ENCODE measurements at regions not wholly inside any gene's neighbourhood (a gene's known extent, or its start where the extent isn't known, plus 50 kb on each side); places are given as distances from the start of the nearest gene placed in this dataset.
A peak's percentile ranks its signal among the peaks of the same experiment; 100 is the strongest.

GRCh38 chr13:105285526-105285925 is 1249.9 kb downstream of the EFNB2 start:
- no peaks in the 10 kb centered on the region for H3K79me1 ChIP-seq (ENCODE audit: low read depth, low read length)

GRCh38 chr13:105282406-105283285 is 1252.8 kb downstream of the EFNB2 start:
- Histone ChIP-seq H2BK120ac (ENCODE audit: low read depth, low read length) (no peak overlapping the region), H3K9me3 (replicated peaks in 1 of 2; ENCODE audit: control insufficient read depth in 2 of 2, insufficient read depth in 1 of 2, low read depth in 1 of 2, low read length in 2 of 2) (no peaks in the 10 kb centered on the region), H2BK12ac (ENCODE audit: low read length) (no peak overlapping the region), H2AFZ (ENCODE audit: low read length) (peak overlapping the region; percentile 75), H3K79me1 (ENCODE audit: low read depth, low read length) (no peaks in the 10 kb centered on the region), H3K36me3 (replicated peaks in 1 of 2; ENCODE audit: control insufficient read depth in 2 of 2, insufficient read depth in 2 of 2, low read length in 2 of 2) (no peaks in the 10 kb centered on the region), H2BK5ac (ENCODE audit: low read length) (no peak overlapping the region), H3K27me3 (ENCODE audit: control insufficient read depth in 3 of 3, insufficient read depth in 3 of 3, low read depth in 1 of 3, low read length in 3 of 3) (no peaks in the 10 kb centered on the region), H3K14ac (ENCODE audit: low read length) (no peak overlapping the region), H2AK5ac (ENCODE audit: low read depth, low read length) (no peak overlapping the region), H3K27ac (replicated peaks; ENCODE audit: low read length) (no peak overlapping the region), H3K4ac (ENCODE audit: low read length) (no peak overlapping the region), H3K4me3 (ENCODE audit: low read length in 2 of 2) (peak overlapping the region in 1 of 2 donors; percentile 24), H3K23ac (ENCODE audit: low read depth, low read length, poor library complexity) (no peak overlapping the region), H2BK15ac (ENCODE audit: low read length) (no peak overlapping the region), H4K91ac (ENCODE audit: low read depth, low read length, poor library complexity) (no peak overlapping the region), H3K4me1 (ENCODE audit: control insufficient read depth in 2 of 2, insufficient read depth in 1 of 2, low read depth in 1 of 2, low read length in 2 of 2) (peaks cover 21 to 35% of the 10 kb centered on the region in 2 donors), H3K18ac (ENCODE audit: low read length) (no peak overlapping the region), H4K8ac (ENCODE audit: low read depth, low read length) (no peak overlapping the region), H3K9ac (ENCODE audit: low read depth, low read length, poor library complexity) (no peak overlapping the region), H3K4me2 (ENCODE audit: insufficient read depth, low read length, poor library complexity, severe bottlenecking) (no peak overlapping the region)
- DNase-seq (ENCODE audit: low spot score), result peak; percentile 49
- WGBS, 2 donors (ENCODE audit: extremely low coverage in 2 of 2, insufficient read length in 2 of 2, insufficient replicate concordance in 1 of 2), result no CpG with 5 or more reads among the region's 14 CpGs

More at GRCh38 chr13:105285526-105285925, 1249.9 kb downstream of the EFNB2 start:
- Histone ChIP-seq H2AK5ac (ENCODE audit: low read depth, low read length) (no peak overlapping the region), H2BK12ac (ENCODE audit: low read length) (no peak overlapping the region), H4K8ac (ENCODE audit: low read depth, low read length) (no peak overlapping the region), H3K14ac (ENCODE audit: low read length) (no peak overlapping the region), H4K91ac (ENCODE audit: low read depth, low read length, poor library complexity) (no peak overlapping the region), H3K4ac (ENCODE audit: low read length) (no peak overlapping the region), H2AFZ (ENCODE audit: low read length) (peak overlapping the region; percentile 36), H3K4me1 (ENCODE audit: control insufficient read depth in 2 of 2, insufficient read depth in 1 of 2, low read depth in 1 of 2, low read length in 2 of 2) (peaks cover 15 to 31% of the 10 kb centered on the region in 2 donors), H2BK5ac (ENCODE audit: low read length) (no peak overlapping the region), H3K36me3 (replicated peaks in 1 of 2; ENCODE audit: control insufficient read depth in 2 of 2, insufficient read depth in 2 of 2, low read length in 2 of 2) (no peaks in the 10 kb centered on the region), H3K27ac (replicated peaks; ENCODE audit: low read length) (no peak overlapping the region), H3K4me2 (ENCODE audit: insufficient read depth, low read length, poor library complexity, severe bottlenecking) (no peak overlapping the region), H3K18ac (ENCODE audit: low read length) (no peak overlapping the region), H2BK15ac (ENCODE audit: low read length) (no peak overlapping the region), H2BK120ac (ENCODE audit: low read depth, low read length) (no peak overlapping the region), H3K9me3 (replicated peaks in 1 of 2; ENCODE audit: control insufficient read depth in 2 of 2, insufficient read depth in 1 of 2, low read depth in 1 of 2, low read length in 2 of 2) (no peaks in the 10 kb centered on the region), H3K27me3 (ENCODE audit: control insufficient read depth in 3 of 3, insufficient read depth in 3 of 3, low read depth in 1 of 3, low read length in 3 of 3) (no peaks in the 10 kb centered on the region), H3K23ac (ENCODE audit: low read depth, low read length, poor library complexity) (no peak overlapping the region), H3K4me3 (ENCODE audit: low read length in 2 of 2) (no peak overlapping the region), H3K9ac (ENCODE audit: low read depth, low read length, poor library complexity) (no peak overlapping the region)
- no CpG with 5 or more reads among the region's 2 CpGs for WGBS, 2 donors (ENCODE audit: extremely low coverage in 2 of 2, insufficient read length in 2 of 2, insufficient replicate concordance in 1 of 2)
- no peak for DNase-seq (ENCODE audit: low spot score)

GRCh38 chr13:105278943-105279381 is 1256.5 kb downstream of the EFNB2 start:
- H3K4me3 ChIP-seq (ENCODE audit: low read length in 2 of 2), result no peak overlapping the region
- peaks cover 21 to 35% of the 10 kb centered on the region in 2 donors for H3K4me1 ChIP-seq (ENCODE audit: control insufficient read depth in 2 of 2, insufficient read depth in 1 of 2, low read depth in 1 of 2, low read length in 2 of 2)
- H2BK120ac ChIP-seq (ENCODE audit: low read depth, low read length), result no peak overlapping the region
- H2AK5ac ChIP-seq (ENCODE audit: low read depth, low read length), result no peak overlapping the region
- no peak overlapping the region for H4K8ac ChIP-seq (ENCODE audit: low read depth, low read length)
- no CpG with 5 or more reads among the region's 4 CpGs for WGBS, 2 donors (ENCODE audit: extremely low coverage in 2 of 2, insufficient read length in 2 of 2, insufficient replicate concordance in 1 of 2)
- H2BK15ac ChIP-seq (ENCODE audit: low read length), result no peak overlapping the region
- no peaks in the 10 kb centered on the region for H3K27me3 ChIP-seq (ENCODE audit: control insufficient read depth in 3 of 3, insufficient read depth in 3 of 3, low read depth in 1 of 3, low read length in 3 of 3)
- no peak overlapping the region for H2BK12ac ChIP-seq (ENCODE audit: low read length)
- no peak overlapping the region for H3K23ac ChIP-seq (ENCODE audit: low read depth, low read length, poor library complexity)
- H3K4ac ChIP-seq (ENCODE audit: low read length), result no peak overlapping the region
- H3K9me3 ChIP-seq (replicated peaks in 1 of 2; ENCODE audit: control insufficient read depth in 2 of 2, insufficient read depth in 1 of 2, low read depth in 1 of 2, low read length in 2 of 2), result no peaks in the 10 kb centered on the region
- H4K91ac ChIP-seq (ENCODE audit: low read depth, low read length, poor library complexity), result no peak overlapping the region
- H3K9ac ChIP-seq (ENCODE audit: low read depth, low read length, poor library complexity), result no peak overlapping the region
- H3K14ac ChIP-seq (ENCODE audit: low read length), result no peak overlapping the region
- no peaks in the 10 kb centered on the region for H3K36me3 ChIP-seq (replicated peaks in 1 of 2; ENCODE audit: control insufficient read depth in 2 of 2, insufficient read depth in 2 of 2, low read length in 2 of 2)
- H3K4me2 ChIP-seq (ENCODE audit: insufficient read depth, low read length, poor library complexity, severe bottlenecking), result peak overlapping the region; percentile 24
- H2BK5ac ChIP-seq (ENCODE audit: low read length), result no peak overlapping the region
- no peak overlapping the region for H3K18ac ChIP-seq (ENCODE audit: low read length)
- peak overlapping the region; percentile 69 for H2AFZ ChIP-seq (ENCODE audit: low read length)
- DNase-seq (ENCODE audit: low spot score), result peak; percentile 68
- no peak overlapping the region for H3K27ac ChIP-seq (replicated peaks; ENCODE audit: low read length)
- no peaks in the 10 kb centered on the region for H3K79me1 ChIP-seq (ENCODE audit: low read depth, low read length)

- no peak overlapping the region for H3K27ac ChIP-seq (replicated peaks; ENCODE audit: low read length)
- H2AFZ ChIP-seq (ENCODE audit: low read length), result no peak overlapping the region
- H3K36me3 ChIP-seq (replicated peaks in 1 of 2; ENCODE audit: control insufficient read depth in 2 of 2, insufficient read depth in 2 of 2, low read length in 2 of 2), result no peaks in the 10 kb centered on the region
- H4K91ac ChIP-seq (ENCODE audit: low read depth, low read length, poor library complexity), result no peak overlapping the region
- no peak overlapping the region for H2BK120ac ChIP-seq (ENCODE audit: low read depth, low read length)
- H2BK12ac ChIP-seq (ENCODE audit: low read length), result no peak overlapping the region
- whole genome bisulfite sequencing, 2 donors (ENCODE audit: extremely low coverage in 2 of 2, insufficient read length in 2 of 2, insufficient replicate concordance in 1 of 2), result no CpG with 5 or more reads among the region's 3 CpGs
- H3K9ac ChIP-seq (ENCODE audit: low read depth, low read length, poor library complexity), result no peak overlapping the region
- no peak overlapping the region for H2BK5ac ChIP-seq (ENCODE audit: low read length)
- H3K4me3 ChIP-seq (ENCODE audit: low read length in 2 of 2), result no peak overlapping the region
- no peak overlapping the region for H3K4me2 ChIP-seq (ENCODE audit: insufficient read depth, low read length, poor library complexity, severe bottlenecking)
- H3K4ac ChIP-seq (ENCODE audit: low read length), result no peak overlapping the region
- no peaks in the 10 kb centered on the region for H3K79me1 ChIP-seq (ENCODE audit: low read depth, low read length)
- peaks cover 12 to 14% of the 10 kb centered on the region in 2 donors for H3K4me1 ChIP-seq (ENCODE audit: control insufficient read depth in 2 of 2, insufficient read depth in 1 of 2, low read depth in 1 of 2, low read length in 2 of 2)
- no peak overlapping the region for H2AK5ac ChIP-seq (ENCODE audit: low read depth, low read length)
- H3K27me3 ChIP-seq (ENCODE audit: control insufficient read depth in 3 of 3, insufficient read depth in 3 of 3, low read depth in 1 of 3, low read length in 3 of 3), result no peaks in the 10 kb centered on the region
- H3K14ac ChIP-seq (ENCODE audit: low read length), result no peak overlapping the region
- no peaks in the 10 kb centered on the region for H3K9me3 ChIP-seq (replicated peaks in 1 of 2; ENCODE audit: control insufficient read depth in 2 of 2, insufficient read depth in 1 of 2, low read depth in 1 of 2, low read length in 2 of 2)
- H4K8ac ChIP-seq (ENCODE audit: low read depth, low read length), result no peak overlapping the region
- no peak overlapping the region for H3K18ac ChIP-seq (ENCODE audit: low read length)
- no peak for DNase-seq (ENCODE audit: low spot score)
- H2BK15ac ChIP-seq (ENCODE audit: low read length), result no peak overlapping the region
- no peak overlapping the region for H3K23ac ChIP-seq (ENCODE audit: low read depth, low read length, poor library complexity)
Measured at GRCh38 chr13:105276571-105276970, 1258.9 kb downstream of the EFNB2 start.

All from neuronal stem cell (in vitro differentiated cells).